Astrocyte (in vitro differentiated cells and primary cell): ENCODE measurements at regions not wholly inside any gene's neighbourhood (a gene's known extent, or its start where the extent isn't known, plus 50 kb on each side); places are given as distances from the start of the nearest gene placed in this dataset.

ENCODE experiments used
- CTCF ChIP-seq: IDR thresholded peaks from 2 replicates; pipeline ENCODE4 v1.5.1; 2011; ENCODE audit warnings: low read depth, mild to moderate bottlenecking, inconsistent platforms, low read length, moderate library complexity; ENCODE audit not compliant: insufficient read depth
- EZH2 ChIP-seq: IDR thresholded peaks from 2 replicates; pipeline ENCODE4 v1.6.1; 2012; ENCODE audit warnings: mild to moderate bottlenecking, low read length, inconsistent platforms; ENCODE audit not compliant: insufficient read depth

- TF ChIP-seq CTCF (no peak), EZH2 (no peak)
These were observed 377.8 kb upstream of the CLINT1 start for GRCh38 chr5:158236511-158237335.
